ENCODE measurements at regions not wholly inside any gene's neighbourhood (a gene's known extent, or its start where the extent isn't known, plus 50 kb on each side); places are given as distances from the start of the nearest gene placed in this dataset.

- DNase-seq, result no peak
- no peak overlapping the region for H3K27ac ChIP-seq
- intact Hi-C loops (cut with DNase I), result no loop called here
- H3K36me3 ChIP-seq, result no peaks in the 10 kb centered on the region
- H3K9ac ChIP-seq (ENCODE audit: low read depth in 2 of 2, low read length in 2 of 2), result no peak overlapping the region
- no peak for TF ChIP-seq CTCF (IDR thresholded peaks at IDR 0.05)
- no peak overlapping the region for H3K4me3 ChIP-seq
- no peaks in the 10 kb centered on the region for H3K4me1 ChIP-seq
- no peaks in the 10 kb centered on the region for H3K9me3 ChIP-seq
- no peaks in the 10 kb centered on the region for H3K27me3 ChIP-seq
Observed at GRCh38 chr1:164061528-164061927, 497.5 kb upstream of the PBX1 start.

- H3K27me3 ChIP-seq, result no peaks in the 10 kb centered on the region
- H3K4me1 ChIP-seq, result no peaks in the 10 kb centered on the region
- TF ChIP-seq CTCF (IDR thresholded peaks at IDR 0.05), result no peak
- H3K9me3 ChIP-seq, result no peaks in the 10 kb centered on the region
- no peaks in the 10 kb centered on the region for H3K36me3 ChIP-seq
- DNase-seq, result no peak
- no peak overlapping the region for H3K9ac ChIP-seq (ENCODE audit: low read depth in 2 of 2, low read length in 2 of 2)
- H3K4me3 ChIP-seq, result no peak overlapping the region
- H3K27ac ChIP-seq, result no peak overlapping the region
- intact Hi-C loops (cut with DNase I), result no loop called here
Observed at GRCh38 chr1:164064501-164064900, 494.5 kb upstream of the PBX1 start.

GRCh38 chr1:164071288-164071687, 487.7 kb upstream of the PBX1 start:
- Histone ChIP-seq H3K4me3 (no peak overlapping the region), H3K4me1 (no peaks in the 10 kb centered on the region), H3K27me3 (no peaks in the 10 kb centered on the region), H3K9me3 (no peaks in the 10 kb centered on the region), H3K9ac (ENCODE audit: low read depth in 2 of 2, low read length in 2 of 2) (no peak overlapping the region), H3K27ac (no peak overlapping the region), H3K36me3 (no peaks in the 10 kb centered on the region)
- intact Hi-C loops (cut with DNase I), result no loop called here
- DNase-seq, result no peak
- TF ChIP-seq CTCF (IDR thresholded peaks at IDR 0.05), result no peak

GRCh38 chr1:164086832-164087231, 472.2 kb upstream of the PBX1 start:
- H3K27ac ChIP-seq, result no peak overlapping the region
- H3K4me3 ChIP-seq, result no peak overlapping the region
- no peaks in the 10 kb centered on the region for H3K9me3 ChIP-seq
- H3K36me3 ChIP-seq, result no peaks in the 10 kb centered on the region
- no peaks in the 10 kb centered on the region for H3K4me1 ChIP-seq
- no peak for TF ChIP-seq CTCF (IDR thresholded peaks at IDR 0.05)
- DNase-seq, result no peak
- H3K9ac ChIP-seq (ENCODE audit: low read depth in 2 of 2, low read length in 2 of 2), result no peak overlapping the region
- H3K27me3 ChIP-seq, result no peaks in the 10 kb centered on the region
- intact Hi-C loops (cut with DNase I), result no loop called here

- Histone ChIP-seq H3K27me3 (no peaks in the 10 kb centered on the region), H3K9ac (ENCODE audit: low read depth in 2 of 2, low read length in 2 of 2) (no peak overlapping the region), H3K27ac (no peak overlapping the region), H3K9me3 (no peaks in the 10 kb centered on the region), H3K4me1 (no peaks in the 10 kb centered on the region), H3K36me3 (no peaks in the 10 kb centered on the region), H3K4me3 (no peak overlapping the region)
- no peak for DNase-seq
- TF ChIP-seq CTCF (IDR thresholded peaks at IDR 0.05), result no peak
- intact Hi-C loops (cut with DNase I), result no loop called here
Observed at GRCh38 chr1:164087906-164088453, 471.0 kb upstream of the PBX1 start.
